ENCODE measurements at regions not wholly inside any gene's neighbourhood (a gene's known extent, or its start where the extent isn't known, plus 50 kb on each side); places are given as distances from the start of the nearest gene placed in this dataset.

- no peak overlapping the region for H2BK20ac ChIP-seq (ENCODE audit: low read depth, low read length, poor library complexity, severe bottlenecking)
- Mint-ChIP-seq H3K27me3 (ENCODE audit: low read depth) (peaks cover 4% of the 10 kb centered on the region), H3K4me3 (no peak overlapping the region), H3K9me3 (no peaks in the 10 kb centered on the region), H3K4me1 (peaks cover 0 to 8% of the 10 kb centered on the region in 2 experiments; a peak in 1 of 4 replicates), H3K27ac (peak overlapping the region in 1 of 3 experiments; percentile 25; a peak in 1 of 7 replicates), H3K36me3 (ENCODE audit: insufficient read depth in 1 of 3, low read depth in 3 of 3) (no peaks in the 10 kb centered on the region)
- H3K4ac ChIP-seq (ENCODE audit: low read depth, low read length): no peak overlapping the region
- WGBS (ENCODE audit: extremely low coverage, insufficient read length, low lambda C conversion rate): no CpG with 5 or more reads among the region's 10 CpGs
- no peak overlapping the region for H3K27ac ChIP-seq (ENCODE audit: insufficient read length, low read depth, low read length)
- H4K20me1 ChIP-seq (ENCODE audit: control insufficient read depth, insufficient read depth, insufficient read length): no peaks in the 10 kb centered on the region
- no peak overlapping the region for H2BK12ac ChIP-seq (ENCODE audit: insufficient read length, low read depth, low read length)
- H2BK120ac ChIP-seq (ENCODE audit: low read depth, low read length, poor library complexity, severe bottlenecking): no peak overlapping the region
- H2BK15ac ChIP-seq (ENCODE audit: low read depth, low read length): no peak overlapping the region
- H3T11ph ChIP-seq (ENCODE audit: low read length): no peak overlapping the region
- no peak overlapping the region for H3K9ac ChIP-seq (ENCODE audit: extremely low read depth, insufficient read length, low read length)
- no peaks in the 10 kb centered on the region for H3K79me1 ChIP-seq (ENCODE audit: insufficient read depth, low read depth, low read length, poor library complexity, severe bottlenecking)
- no peaks in the 10 kb centered on the region for H3K79me2 ChIP-seq (ENCODE audit: insufficient read depth, low read length)
- H3K23ac ChIP-seq (ENCODE audit: insufficient read length, low read depth, low read length): no peak overlapping the region
- H3K18ac ChIP-seq (ENCODE audit: insufficient read length, low read depth, low read length): no peak overlapping the region
- H3K4me1 ChIP-seq (ENCODE audit: insufficient read depth, low read length): no peaks in the 10 kb centered on the region
- no peak overlapping the region for H2BK5ac ChIP-seq (ENCODE audit: insufficient read length, low read length)
- H3K14ac ChIP-seq (ENCODE audit: insufficient read depth, low read length): no peak overlapping the region
- TF ChIP-seq, protein P1, sequence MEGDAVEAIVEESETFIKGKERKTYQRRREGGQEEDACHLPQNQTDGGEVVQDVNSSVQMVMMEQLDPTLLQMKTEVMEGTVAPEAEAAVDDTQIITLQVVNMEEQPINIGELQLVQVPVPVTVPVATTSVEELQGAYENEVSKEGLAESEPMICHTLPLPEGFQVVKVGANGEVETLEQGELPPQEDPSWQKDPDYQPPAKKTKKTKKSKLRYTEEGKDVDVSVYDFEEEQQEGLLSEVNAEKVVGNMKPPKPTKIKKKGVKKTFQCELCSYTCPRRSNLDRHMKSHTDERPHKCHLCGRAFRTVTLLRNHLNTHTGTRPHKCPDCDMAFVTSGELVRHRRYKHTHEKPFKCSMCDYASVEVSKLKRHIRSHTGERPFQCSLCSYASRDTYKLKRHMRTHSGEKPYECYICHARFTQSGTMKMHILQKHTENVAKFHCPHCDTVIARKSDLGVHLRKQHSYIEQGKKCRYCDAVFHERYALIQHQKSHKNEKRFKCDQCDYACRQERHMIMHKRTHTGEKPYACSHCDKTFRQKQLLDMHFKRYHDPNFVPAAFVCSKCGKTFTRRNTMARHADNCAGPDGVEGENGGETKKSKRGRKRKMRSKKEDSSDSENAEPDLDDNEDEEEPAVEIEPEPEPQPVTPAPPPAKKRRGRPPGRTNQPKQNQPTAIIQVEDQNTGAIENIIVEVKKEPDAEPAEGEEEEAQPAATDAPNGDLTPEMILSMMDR (conservative IDR thresholded peaks at IDR 0.05): no peak
- H3K4me2 ChIP-seq (ENCODE audit: insufficient read depth, insufficient read length, low read length): no peak overlapping the region
- DNase-seq: no peak
- H4K5ac ChIP-seq (ENCODE audit: insufficient read length, low read depth, low read length): no peak overlapping the region
- no peak overlapping the region for H2AK5ac ChIP-seq (ENCODE audit: insufficient read length, low read length)
- no peaks in the 10 kb centered on the region for H3K9me3 ChIP-seq (ENCODE audit: control insufficient read depth, low read depth, low read length)
- H4K8ac ChIP-seq (replicated peaks; ENCODE audit: insufficient read length, low read depth, low read length): no peak overlapping the region
- H3K27me3 ChIP-seq (ENCODE audit: insufficient read depth, low read length): no peaks in the 10 kb centered on the region
- no peak overlapping the region for H2AFZ ChIP-seq (ENCODE audit: low read length)
- no peak overlapping the region for H3K56ac ChIP-seq (ENCODE audit: insufficient read length, low read depth, low read length)
- no peaks in the 10 kb centered on the region for H3K23me2 ChIP-seq (ENCODE audit: insufficient read length, low read depth, low read length, poor library complexity, severe bottlenecking)
- no peak overlapping the region for H4K91ac ChIP-seq (ENCODE audit: insufficient read length, low read depth, low read length)
Observed at GRCh38 chr13:21976159-21976558, 305.3 kb downstream of the FGF9 start.
